GM13976 (cell line): ENCODE measurements at regions not wholly inside any gene's neighbourhood (a gene's known extent, or its start where the extent isn't known, plus 50 kb on each side); places are given as distances from the start of the nearest gene placed in this dataset.
A peak's percentile ranks its signal among the peaks of the same experiment; 100 is the strongest.

ENCODE experiments used
- DNase-seq: peaks from one replicate; pipeline ENCODE4 v3.0.0; 2012; ENCODE audit warnings: low spot score
- in situ Hi-C: fragments of 300-500 bp; cut with MboI; formaldehyde crosslinking; loops from one replicate; pipeline ENCODE4 v1.12.0; 2022; ENCODE audit warnings: low sequenced_read_pairs, mixed read lengths, inconsistent platforms; ENCODE audit not compliant: unreplicated experiment
- TF ChIP-seq, protein P1 (sequence below): IDR thresholded peaks from 2 replicates; pipeline ENCODE4 v1.5.1; 2012; ENCODE audit warnings: borderline replicate concordance, mild to moderate bottlenecking; ENCODE audit not compliant: insufficient read depth; ENCODE audit errors: extremely low read depth, missing control alignments, control extremely low read depth

DNA sequence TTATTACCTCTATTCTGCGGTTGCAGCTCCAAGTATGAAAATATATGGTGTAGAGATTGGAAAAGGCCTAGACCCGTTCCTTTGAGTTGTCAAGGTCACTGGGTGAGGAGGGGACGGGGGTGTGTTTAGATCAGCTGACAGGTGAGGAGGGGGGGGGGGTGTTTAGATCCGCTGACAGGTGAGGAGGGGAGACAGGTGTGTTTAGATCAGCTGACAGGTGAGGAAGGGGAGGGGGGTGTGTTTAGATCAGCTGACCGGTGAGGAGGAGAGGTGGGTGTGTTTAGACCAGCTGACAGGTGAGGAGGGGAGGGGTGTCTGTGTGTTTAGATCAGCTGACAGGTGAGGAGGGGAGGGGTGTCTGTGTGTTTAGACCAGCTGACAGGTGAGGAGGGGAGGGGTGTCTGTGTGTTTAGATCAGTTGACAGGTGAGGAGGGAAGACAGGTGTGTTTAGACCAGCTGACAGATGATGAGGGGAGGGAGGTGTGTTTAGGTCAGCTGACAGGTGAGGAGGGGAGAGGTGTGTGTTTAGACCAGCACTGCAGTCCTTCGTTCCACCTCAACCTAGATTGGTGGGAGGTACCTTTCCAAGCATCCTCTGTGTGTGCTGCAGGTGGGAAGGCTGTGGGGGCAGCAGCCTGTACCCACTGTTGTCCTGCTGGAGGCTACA lies 655.0 kb upstream of the ADARB2 start:
- in situ Hi-C loops = no loop called here
- TF ChIP-seq, protein P1, sequence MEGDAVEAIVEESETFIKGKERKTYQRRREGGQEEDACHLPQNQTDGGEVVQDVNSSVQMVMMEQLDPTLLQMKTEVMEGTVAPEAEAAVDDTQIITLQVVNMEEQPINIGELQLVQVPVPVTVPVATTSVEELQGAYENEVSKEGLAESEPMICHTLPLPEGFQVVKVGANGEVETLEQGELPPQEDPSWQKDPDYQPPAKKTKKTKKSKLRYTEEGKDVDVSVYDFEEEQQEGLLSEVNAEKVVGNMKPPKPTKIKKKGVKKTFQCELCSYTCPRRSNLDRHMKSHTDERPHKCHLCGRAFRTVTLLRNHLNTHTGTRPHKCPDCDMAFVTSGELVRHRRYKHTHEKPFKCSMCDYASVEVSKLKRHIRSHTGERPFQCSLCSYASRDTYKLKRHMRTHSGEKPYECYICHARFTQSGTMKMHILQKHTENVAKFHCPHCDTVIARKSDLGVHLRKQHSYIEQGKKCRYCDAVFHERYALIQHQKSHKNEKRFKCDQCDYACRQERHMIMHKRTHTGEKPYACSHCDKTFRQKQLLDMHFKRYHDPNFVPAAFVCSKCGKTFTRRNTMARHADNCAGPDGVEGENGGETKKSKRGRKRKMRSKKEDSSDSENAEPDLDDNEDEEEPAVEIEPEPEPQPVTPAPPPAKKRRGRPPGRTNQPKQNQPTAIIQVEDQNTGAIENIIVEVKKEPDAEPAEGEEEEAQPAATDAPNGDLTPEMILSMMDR = no peak
- DNase-seq = peak; percentile 22

DNA sequence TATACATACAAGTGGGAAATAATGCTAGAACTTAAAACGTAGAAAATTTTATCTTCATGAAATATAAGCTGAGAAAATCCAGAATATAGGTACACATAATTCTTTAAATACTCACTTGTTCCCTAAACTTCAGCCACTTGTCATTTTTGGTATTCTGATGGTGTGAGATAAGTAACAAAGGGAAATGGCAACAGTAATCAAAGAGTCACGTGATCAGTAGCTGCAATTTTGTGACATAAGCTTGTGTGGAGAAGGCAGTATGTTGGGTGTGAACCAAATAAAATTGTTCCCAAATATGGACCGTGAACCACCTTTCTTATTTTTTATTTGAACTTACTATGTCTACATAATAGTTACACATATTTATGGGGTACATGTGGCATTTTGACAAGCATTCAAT lies 650.3 kb upstream of the ADARB2 start:
- DNase-seq = no peak
- in situ Hi-C loops = no loop called here
- TF ChIP-seq, protein P1 = no peak

DNA sequence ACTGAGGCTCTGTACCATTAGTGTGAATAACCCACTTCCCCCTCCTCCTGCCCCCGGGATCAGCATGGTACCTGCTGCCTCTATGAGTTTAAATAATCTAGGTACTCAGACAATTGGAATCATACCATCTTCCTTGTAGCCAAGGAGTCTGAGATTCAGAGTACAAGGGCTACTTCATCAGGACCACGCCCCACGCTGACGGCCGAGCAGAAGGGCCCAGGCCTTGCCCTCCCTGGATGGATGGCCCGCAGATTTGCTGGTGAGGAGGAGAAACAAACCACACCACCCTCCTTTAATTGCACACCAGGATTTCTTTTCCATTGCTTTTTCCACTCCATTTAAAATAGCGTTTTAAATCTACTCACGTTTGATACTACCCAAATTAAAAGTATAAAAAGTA lies 649.9 kb upstream of the ADARB2 start:
- no peak for DNase-seq
- TF ChIP-seq, protein P1 = no peak
- in situ Hi-C loops = no loop called here

DNA sequence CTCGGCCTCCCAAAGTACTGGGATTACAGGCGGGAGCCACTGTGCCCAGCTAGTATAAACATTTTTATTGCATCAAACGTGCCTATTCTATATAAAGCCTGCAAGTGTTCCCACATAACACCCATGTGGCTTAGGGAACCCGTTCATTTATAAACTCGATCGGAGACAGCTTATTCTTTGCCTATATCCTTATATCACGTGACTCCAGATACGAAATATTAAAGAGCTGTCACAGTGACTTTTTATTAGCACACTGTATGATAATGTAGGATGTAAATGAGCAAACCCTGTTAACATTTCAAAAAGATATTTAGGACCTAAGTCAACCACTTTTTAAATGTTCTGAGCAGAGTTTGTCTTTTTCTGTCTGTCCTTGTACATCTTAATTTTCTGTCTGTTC lies 642.9 kb upstream of the ADARB2 start:
- in situ Hi-C loops = no loop called here
- DNase-seq = no peak
- TF ChIP-seq, protein P1 = no peak

DNA sequence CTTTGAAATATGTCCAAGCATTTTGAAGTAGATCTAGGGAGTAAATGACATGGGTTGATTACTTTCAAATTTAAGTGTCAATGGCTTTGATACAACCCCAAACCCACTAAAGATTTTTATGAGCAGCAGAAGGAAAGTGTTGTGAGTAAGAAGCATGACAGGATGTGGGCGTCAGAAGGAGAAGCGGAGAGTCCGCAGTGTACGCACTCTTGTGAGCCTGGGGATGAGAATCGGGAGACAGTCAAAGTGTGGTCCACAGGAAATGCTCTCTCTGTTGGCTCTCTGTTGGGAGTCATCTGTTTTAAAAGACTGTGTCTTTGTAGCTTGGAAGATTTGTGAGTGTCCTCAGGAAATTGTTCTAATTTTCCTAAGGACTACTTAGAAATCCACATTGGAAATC lies 629.8 kb upstream of the ADARB2 start:
- in situ Hi-C loops = no loop called here
- no peak for DNase-seq
- TF ChIP-seq, protein P1 = no peak

DNA sequence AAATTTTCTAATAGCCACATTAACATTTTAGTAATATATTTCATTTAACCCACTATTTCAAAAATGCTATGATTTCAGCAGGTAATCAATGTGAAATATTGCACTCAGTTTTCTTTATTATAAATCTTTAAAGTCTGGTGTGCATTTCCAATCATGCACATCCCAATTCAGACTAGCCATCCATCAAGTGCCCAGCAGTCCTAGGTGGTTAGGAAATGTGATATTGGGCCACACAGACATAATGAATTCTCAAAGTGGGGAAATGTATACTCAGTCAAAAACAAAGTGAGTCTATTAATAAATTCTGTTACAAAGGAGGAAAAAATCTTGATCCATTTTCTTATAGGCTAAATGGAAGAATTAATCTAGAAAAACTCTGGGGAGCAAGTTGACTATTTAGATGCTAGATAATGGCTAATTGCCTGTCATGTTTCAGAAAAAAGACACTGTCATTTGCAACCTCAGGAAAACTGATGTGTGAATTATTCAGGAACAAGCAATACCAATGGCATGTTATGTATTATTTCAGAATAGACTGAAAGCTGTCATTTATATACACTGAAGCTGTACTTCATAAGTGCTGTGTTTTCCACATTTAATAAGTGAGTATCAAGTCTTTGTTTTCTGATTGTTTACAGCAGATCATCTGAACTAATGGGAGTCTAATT lies 629.1 kb upstream of the ADARB2 start:
- in situ Hi-C loops = no loop called here

More for the DNA sequence above, 629.1 kb upstream of the ADARB2 start:
- DNase-seq = no peak
- TF ChIP-seq, protein P1 = no peak
